GM23338 (cell line): ENCODE measurements at regions not wholly inside any gene's neighbourhood (a gene's known extent, or its start where the extent isn't known, plus 50 kb on each side); places are given as distances from the start of the nearest gene placed in this dataset.

Source experiments
- CREB1 ChIP-seq: fragments of 250-450 bp; sonication (Bioruptor Pico); IDR thresholded peaks from 2 replicates; pipeline ENCODE4 v1.5.0; 2020; ENCODE audit warnings: low read depth, mild to moderate bottlenecking, moderate library complexity
- EZH2 ChIP-seq: fragments of 200-600 bp; sonication (generic); IDR thresholded peaks from one replicate; pipeline ENCODE4 v1.8.0; 2017; ENCODE audit warnings: antibody characterized with exemption, mild to moderate bottlenecking, low read depth; ENCODE audit not compliant: unreplicated experiment
- EZH2phosphoT487 ChIP-seq: fragments of 200-600 bp; sonication (generic); IDR thresholded peaks from one replicate; pipeline ENCODE4 v1.8.1; 2018; ENCODE audit warnings: antibody characterized with exemption; ENCODE audit not compliant: unreplicated experiment
- JUNB ChIP-seq: IDR thresholded peaks from one replicate; pipeline ENCODE4 v1.6.1; 2016; ENCODE audit warnings: antibody characterized with exemption; ENCODE audit not compliant: unreplicated experiment
- NANOG ChIP-seq: IDR thresholded peaks from 2 replicates; pipeline ENCODE4 v1.6.1; 2016; ENCODE audit warnings: antibody characterized with exemption, borderline replicate concordance
- POLR2AphosphoS5 ChIP-seq: IDR thresholded peaks from 2 replicates; pipeline ENCODE4 v1.6.1; 2016; ENCODE audit warnings: antibody characterized with exemption, low read depth
- STAT1 ChIP-seq: IDR thresholded peaks from one replicate; pipeline ENCODE4 v1.6.1; 2016; ENCODE audit warnings: antibody characterized with exemption; ENCODE audit not compliant: unreplicated experiment
- ZNF114 ChIP-seq: fragments of 250-450 bp; sonication (Bioruptor Pico); IDR thresholded peaks from 2 replicates; pipeline ENCODE4 v1.5.0; 2020; ENCODE audit warnings: mild to moderate bottlenecking, moderate library complexity
- TF ChIP-seq, protein P1 (sequence below): IDR thresholded peaks from one replicate; pipeline ENCODE4 v1.6.1; 2018; ENCODE audit warnings: antibody characterized with exemption; ENCODE audit not compliant: unreplicated experiment
- TF ChIP-seq, protein P2 (sequence below), 2 experiments: fragments of 200-600 bp in 1 of 2; sonication (generic) in 1 of 2; conservative IDR thresholded peaks; 2 replicates each; pipeline versions ENCODE4 v1.5.1 to v1.6.1; 2016 to 2017; ENCODE audit warnings: antibody characterized with exemption in 2 of 2, low read depth in 2 of 2, mild to moderate bottlenecking in 2 of 2, moderate library complexity in 1 of 2
- TF ChIP-seq, protein P3 (sequence below): IDR thresholded peaks from 2 replicates; pipeline ENCODE4 v1.6.1; 2016; ENCODE audit warnings: antibody characterized with exemption
- TF ChIP-seq, protein P4 (sequence below): fragments of 250-450 bp; sonication (Bioruptor Pico); IDR thresholded peaks from 2 replicates; pipeline ENCODE4 v1.5.0; 2020; ENCODE audit warnings: mild to moderate bottlenecking, moderate library complexity

DNA sequence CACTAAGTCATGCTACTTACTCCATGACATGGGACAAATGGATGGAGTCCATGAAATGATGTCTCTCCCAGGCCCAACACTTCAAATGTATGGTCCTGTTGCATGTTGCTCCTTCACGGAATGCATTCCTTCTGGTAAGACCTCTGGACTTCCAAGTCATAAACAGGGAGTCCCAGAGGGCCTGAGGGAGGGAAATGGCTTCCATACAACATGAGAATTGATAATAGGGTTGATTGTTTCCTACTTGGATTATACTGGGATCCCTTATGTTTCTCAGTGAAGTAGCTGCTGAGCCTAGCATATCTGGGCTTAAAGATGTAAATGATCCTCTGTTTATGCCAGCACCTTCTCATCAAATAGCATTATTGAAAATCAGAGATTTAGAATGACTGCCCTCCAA, 104.2 kb upstream of the MAGI3 start:
- TF ChIP-seq ZNF114 (no peak), EZH2 (no peak), POLR2AphosphoS5 (no peak), EZH2phosphoT487 (no peak), STAT1 (no peak), CREB1 (CRISPR knock-in tag) (no peak), JUNB (no peak), NANOG (no peak)
- TF ChIP-seq, protein P1, sequence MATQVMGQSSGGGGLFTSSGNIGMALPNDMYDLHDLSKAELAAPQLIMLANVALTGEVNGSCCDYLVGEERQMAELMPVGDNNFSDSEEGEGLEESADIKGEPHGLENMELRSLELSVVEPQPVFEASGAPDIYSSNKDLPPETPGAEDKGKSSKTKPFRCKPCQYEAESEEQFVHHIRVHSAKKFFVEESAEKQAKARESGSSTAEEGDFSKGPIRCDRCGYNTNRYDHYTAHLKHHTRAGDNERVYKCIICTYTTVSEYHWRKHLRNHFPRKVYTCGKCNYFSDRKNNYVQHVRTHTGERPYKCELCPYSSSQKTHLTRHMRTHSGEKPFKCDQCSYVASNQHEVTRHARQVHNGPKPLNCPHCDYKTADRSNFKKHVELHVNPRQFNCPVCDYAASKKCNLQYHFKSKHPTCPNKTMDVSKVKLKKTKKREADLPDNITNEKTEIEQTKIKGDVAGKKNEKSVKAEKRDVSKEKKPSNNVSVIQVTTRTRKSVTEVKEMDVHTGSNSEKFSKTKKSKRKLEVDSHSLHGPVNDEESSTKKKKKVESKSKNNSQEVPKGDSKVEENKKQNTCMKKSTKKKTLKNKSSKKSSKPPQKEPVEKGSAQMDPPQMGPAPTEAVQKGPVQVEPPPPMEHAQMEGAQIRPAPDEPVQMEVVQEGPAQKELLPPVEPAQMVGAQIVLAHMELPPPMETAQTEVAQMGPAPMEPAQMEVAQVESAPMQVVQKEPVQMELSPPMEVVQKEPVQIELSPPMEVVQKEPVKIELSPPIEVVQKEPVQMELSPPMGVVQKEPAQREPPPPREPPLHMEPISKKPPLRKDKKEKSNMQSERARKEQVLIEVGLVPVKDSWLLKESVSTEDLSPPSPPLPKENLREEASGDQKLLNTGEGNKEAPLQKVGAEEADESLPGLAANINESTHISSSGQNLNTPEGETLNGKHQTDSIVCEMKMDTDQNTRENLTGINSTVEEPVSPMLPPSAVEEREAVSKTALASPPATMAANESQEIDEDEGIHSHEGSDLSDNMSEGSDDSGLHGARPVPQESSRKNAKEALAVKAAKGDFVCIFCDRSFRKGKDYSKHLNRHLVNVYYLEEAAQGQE: no peak
- TF ChIP-seq, protein P2, sequence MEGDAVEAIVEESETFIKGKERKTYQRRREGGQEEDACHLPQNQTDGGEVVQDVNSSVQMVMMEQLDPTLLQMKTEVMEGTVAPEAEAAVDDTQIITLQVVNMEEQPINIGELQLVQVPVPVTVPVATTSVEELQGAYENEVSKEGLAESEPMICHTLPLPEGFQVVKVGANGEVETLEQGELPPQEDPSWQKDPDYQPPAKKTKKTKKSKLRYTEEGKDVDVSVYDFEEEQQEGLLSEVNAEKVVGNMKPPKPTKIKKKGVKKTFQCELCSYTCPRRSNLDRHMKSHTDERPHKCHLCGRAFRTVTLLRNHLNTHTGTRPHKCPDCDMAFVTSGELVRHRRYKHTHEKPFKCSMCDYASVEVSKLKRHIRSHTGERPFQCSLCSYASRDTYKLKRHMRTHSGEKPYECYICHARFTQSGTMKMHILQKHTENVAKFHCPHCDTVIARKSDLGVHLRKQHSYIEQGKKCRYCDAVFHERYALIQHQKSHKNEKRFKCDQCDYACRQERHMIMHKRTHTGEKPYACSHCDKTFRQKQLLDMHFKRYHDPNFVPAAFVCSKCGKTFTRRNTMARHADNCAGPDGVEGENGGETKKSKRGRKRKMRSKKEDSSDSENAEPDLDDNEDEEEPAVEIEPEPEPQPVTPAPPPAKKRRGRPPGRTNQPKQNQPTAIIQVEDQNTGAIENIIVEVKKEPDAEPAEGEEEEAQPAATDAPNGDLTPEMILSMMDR (conservative IDR thresholded peaks at IDR 0.05; ENCODE audit: low read depth in 2 of 2): no peak
- TF ChIP-seq, protein P3, sequence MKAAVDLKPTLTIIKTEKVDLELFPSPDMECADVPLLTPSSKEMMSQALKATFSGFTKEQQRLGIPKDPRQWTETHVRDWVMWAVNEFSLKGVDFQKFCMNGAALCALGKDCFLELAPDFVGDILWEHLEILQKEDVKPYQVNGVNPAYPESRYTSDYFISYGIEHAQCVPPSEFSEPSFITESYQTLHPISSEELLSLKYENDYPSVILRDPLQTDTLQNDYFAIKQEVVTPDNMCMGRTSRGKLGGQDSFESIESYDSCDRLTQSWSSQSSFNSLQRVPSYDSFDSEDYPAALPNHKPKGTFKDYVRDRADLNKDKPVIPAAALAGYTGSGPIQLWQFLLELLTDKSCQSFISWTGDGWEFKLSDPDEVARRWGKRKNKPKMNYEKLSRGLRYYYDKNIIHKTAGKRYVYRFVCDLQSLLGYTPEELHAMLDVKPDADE: no peak
- TF ChIP-seq, protein P4, sequence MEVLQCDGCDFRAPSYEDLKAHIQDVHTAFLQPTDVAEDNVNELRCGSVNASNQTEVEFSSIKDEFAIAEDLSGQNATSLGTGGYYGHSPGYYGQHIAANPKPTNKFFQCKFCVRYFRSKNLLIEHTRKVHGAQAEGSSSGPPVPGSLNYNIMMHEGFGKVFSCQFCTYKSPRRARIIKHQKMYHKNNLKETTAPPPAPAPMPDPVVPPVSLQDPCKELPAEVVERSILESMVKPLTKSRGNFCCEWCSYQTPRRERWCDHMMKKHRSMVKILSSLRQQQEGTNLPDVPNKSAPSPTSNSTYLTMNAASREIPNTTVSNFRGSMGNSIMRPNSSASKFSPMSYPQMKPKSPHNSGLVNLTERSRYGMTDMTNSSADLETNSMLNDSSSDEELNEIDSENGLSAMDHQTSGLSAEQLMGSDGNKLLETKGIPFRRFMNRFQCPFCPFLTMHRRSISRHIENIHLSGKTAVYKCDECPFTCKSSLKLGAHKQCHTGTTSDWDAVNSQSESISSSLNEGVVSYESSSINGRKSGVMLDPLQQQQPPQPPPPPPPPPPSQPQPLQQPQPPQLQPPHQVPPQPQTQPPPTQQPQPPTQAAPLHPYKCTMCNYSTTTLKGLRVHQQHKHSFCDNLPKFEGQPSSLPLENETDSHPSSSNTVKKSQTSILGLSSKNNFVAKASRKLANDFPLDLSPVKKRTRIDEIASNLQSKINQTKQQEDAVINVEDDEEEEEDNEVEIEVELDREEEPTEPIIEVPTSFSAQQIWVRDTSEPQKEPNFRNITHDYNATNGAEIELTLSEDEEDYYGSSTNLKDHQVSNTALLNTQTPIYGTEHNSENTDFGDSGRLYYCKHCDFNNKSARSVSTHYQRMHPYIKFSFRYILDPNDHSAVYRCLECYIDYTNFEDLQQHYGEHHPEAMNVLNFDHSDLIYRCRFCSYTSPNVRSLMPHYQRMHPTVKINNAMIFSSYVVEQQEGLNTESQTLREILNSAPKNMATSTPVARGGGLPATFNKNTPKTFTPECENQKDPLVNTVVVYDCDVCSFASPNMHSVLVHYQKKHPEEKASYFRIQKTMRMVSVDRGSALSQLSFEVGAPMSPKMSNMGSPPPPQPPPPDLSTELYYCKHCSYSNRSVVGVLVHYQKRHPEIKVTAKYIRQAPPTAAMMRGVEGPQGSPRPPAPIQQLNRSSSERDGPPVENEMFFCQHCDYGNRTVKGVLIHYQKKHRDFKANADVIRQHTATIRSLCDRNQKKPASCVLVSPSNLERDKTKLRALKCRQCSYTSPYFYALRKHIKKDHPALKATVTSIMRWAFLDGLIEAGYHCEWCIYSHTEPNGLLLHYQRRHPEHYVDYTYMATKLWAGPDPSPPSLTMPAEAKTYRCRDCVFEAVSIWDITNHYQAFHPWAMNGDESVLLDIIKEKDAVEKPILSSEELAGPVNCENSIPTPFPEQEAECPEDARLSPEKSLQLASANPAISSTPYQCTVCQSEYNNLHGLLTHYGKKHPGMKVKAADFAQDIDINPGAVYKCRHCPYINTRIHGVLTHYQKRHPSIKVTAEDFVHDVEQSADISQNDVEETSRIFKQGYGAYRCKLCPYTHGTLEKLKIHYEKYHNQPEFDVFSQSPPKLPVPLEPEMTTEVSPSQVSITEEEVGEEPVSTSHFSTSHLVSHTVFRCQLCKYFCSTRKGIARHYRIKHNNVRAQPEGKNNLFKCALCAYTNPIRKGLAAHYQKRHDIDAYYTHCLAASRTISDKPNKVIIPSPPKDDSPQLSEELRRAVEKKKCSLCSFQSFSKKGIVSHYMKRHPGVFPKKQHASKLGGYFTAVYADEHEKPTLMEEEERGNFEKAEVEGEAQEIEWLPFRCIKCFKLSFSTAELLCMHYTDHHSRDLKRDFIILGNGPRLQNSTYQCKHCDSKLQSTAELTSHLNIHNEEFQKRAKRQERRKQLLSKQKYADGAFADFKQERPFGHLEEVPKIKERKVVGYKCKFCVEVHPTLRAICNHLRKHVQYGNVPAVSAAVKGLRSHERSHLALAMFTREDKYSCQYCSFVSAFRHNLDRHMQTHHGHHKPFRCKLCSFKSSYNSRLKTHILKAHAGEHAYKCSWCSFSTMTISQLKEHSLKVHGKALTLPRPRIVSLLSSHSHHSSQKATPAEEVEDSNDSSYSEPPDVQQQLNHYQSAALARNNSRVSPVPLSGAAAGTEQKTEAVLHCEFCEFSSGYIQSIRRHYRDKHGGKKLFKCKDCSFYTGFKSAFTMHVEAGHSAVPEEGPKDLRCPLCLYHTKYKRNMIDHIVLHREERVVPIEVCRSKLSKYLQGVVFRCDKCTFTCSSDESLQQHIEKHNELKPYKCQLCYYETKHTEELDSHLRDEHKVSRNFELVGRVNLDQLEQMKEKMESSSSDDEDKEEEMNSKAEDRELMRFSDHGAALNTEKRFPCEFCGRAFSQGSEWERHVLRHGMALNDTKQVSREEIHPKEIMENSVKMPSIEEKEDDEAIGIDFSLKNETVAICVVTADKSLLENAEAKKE (CRISPR knock-in tag): no peak
